DND-41 (cell line): ENCODE measurements at regions not wholly inside any gene's neighbourhood (a gene's known extent, or its start where the extent isn't known, plus 50 kb on each side); places are given as distances from the start of the nearest gene placed in this dataset.
"Not testable (repeated sequence)": the region's sequence is repeated elsewhere in the genome, so short reads cannot be mapped to it uniquely, and the experiment has no call there.

Experiments used
- ATAC-seq: fragments of 200-7000 bp; cut with Tn5 transposase; 3 replicates; pipeline ENCODE4 v1.9.1; 2021; ENCODE audit warnings: low read depth; ENCODE audit not compliant: insufficient read depth
- DNase-seq: peaks from one replicate; pipeline ENCODE4 v3.0.0-alpha.2; 2020
- H2AFZ ChIP-seq: 2 replicates; pipeline ENCODE4 v1.6.0; 2012; ENCODE audit warnings: low read depth, low read length
- H3K27ac ChIP-seq: 2 replicates; pipeline ENCODE4 v1.5.1; 2012; ENCODE audit warnings: low read length, inconsistent platforms
- H3K27me3 ChIP-seq: fragments of 200-600 bp; sonication (generic); 2 replicates; pipeline ENCODE4 v1.6.0; 2012; ENCODE audit warnings: low read length, mild to moderate bottlenecking, inconsistent platforms; ENCODE audit not compliant: insufficient read depth, poor library complexity
- H3K36me3 ChIP-seq: 2 replicates; pipeline ENCODE4 v1.5.1; 2012; ENCODE audit warnings: low read length, inconsistent platforms; ENCODE audit not compliant: insufficient read depth
- H3K4me1 ChIP-seq: 2 replicates; pipeline ENCODE4 v1.5.1; 2012; ENCODE audit warnings: mild to moderate bottlenecking, low read length; ENCODE audit not compliant: insufficient read depth
- H3K4me2 ChIP-seq: 2 replicates; pipeline ENCODE4 v1.6.0; 2012; ENCODE audit warnings: mild to moderate bottlenecking, moderate library complexity, low read length, inconsistent platforms; ENCODE audit not compliant: insufficient read depth
- H3K4me3 ChIP-seq, 2 experiments: fragments of 200-600 bp in 1 of 2; shearing (Covaris generic) in 1 of 2; 2 replicates each; pipeline ENCODE4 v1.5.1; 2012 to 2016; ENCODE audit warnings: inconsistent platforms in 2 of 2, low read length in 2 of 2, mild to moderate bottlenecking in 2 of 2, low read depth in 1 of 2, moderate library complexity in 1 of 2
- H3K79me2 ChIP-seq: 2 replicates; pipeline ENCODE4 v1.6.0; 2012; ENCODE audit warnings: low read length, inconsistent platforms; ENCODE audit not compliant: insufficient read depth
- H3K9ac ChIP-seq: 2 replicates; pipeline ENCODE4 v1.6.0; 2012; ENCODE audit warnings: low read depth, mild to moderate bottlenecking, inconsistent platforms, low read length, moderate library complexity
- H3K9me3 ChIP-seq: 2 replicates; pipeline ENCODE4 v1.5.1; 2012; ENCODE audit warnings: low read length, moderate library complexity, mild to moderate bottlenecking, inconsistent platforms; ENCODE audit not compliant: insufficient read depth, severe bottlenecking
- H4K20me1 ChIP-seq: 2 replicates; pipeline ENCODE4 v1.6.0; 2012; ENCODE audit warnings: low read length; ENCODE audit not compliant: insufficient read depth
- EZH2 ChIP-seq: IDR thresholded peaks from 3 replicates; pipeline ENCODE4 v1.6.1; 2012; ENCODE audit warnings: borderline replicate concordance, low read depth, mild to moderate bottlenecking, moderate library complexity, low read length, inconsistent platforms; ENCODE audit not compliant: severe bottlenecking
- TF ChIP-seq, protein P1 (sequence below): IDR thresholded peaks from 2 replicates; pipeline ENCODE4 v1.5.1; 2012; ENCODE audit warnings: borderline replicate concordance, low read length, moderate library complexity, mild to moderate bottlenecking; ENCODE audit not compliant: poor library complexity, severe bottlenecking; ENCODE audit errors: extremely low read depth

DNA sequence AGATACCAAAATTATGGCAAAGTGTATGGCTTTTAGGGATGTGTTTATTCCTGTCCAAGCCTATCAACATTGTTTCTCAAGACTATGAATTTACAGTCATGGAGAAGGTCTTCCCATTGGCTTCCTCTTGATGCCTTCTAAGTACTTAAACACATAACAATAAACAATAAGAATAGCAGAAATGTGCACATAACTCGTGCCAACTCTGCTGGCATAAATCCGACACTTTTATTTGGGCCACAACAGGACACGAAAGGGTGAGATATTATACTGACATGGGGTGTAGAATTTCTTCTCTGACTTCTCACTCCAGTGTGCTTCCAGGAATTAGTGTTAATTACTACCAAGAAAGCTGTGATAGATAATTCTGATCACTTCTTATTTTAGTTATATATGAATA lies 695.9 kb upstream of the SLC35B3 start:
- no peak for ATAC-seq
- H3K79me2 ChIP-seq = no peaks in the 10 kb centered on the region

GRCh38 chr6:9128970-9129369 lies 693.6 kb upstream of the SLC35B3 start:
- Histone ChIP-seq H3K27me3 (no peaks in the 10 kb centered on the region), H3K9ac (no peak overlapping the region), H3K79me2 (no peaks in the 10 kb centered on the region), H3K9me3 (no peaks in the 10 kb centered on the region), H3K27ac (no peak overlapping the region), H3K36me3 (no peaks in the 10 kb centered on the region), H3K4me2 (no peak overlapping the region), H4K20me1 (no peaks in the 10 kb centered on the region), H3K4me1 (no peaks in the 10 kb centered on the region), H2AFZ (no peak overlapping the region), H3K4me3 (no peak overlapping the region)
- no peak for ATAC-seq
- TF ChIP-seq EZH2 = no peak
- TF ChIP-seq, protein P1, sequence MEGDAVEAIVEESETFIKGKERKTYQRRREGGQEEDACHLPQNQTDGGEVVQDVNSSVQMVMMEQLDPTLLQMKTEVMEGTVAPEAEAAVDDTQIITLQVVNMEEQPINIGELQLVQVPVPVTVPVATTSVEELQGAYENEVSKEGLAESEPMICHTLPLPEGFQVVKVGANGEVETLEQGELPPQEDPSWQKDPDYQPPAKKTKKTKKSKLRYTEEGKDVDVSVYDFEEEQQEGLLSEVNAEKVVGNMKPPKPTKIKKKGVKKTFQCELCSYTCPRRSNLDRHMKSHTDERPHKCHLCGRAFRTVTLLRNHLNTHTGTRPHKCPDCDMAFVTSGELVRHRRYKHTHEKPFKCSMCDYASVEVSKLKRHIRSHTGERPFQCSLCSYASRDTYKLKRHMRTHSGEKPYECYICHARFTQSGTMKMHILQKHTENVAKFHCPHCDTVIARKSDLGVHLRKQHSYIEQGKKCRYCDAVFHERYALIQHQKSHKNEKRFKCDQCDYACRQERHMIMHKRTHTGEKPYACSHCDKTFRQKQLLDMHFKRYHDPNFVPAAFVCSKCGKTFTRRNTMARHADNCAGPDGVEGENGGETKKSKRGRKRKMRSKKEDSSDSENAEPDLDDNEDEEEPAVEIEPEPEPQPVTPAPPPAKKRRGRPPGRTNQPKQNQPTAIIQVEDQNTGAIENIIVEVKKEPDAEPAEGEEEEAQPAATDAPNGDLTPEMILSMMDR = no peak
- no peak for DNase-seq

More for the DNA sequence above, 695.9 kb upstream of the SLC35B3 start:
- Histone ChIP-seq H3K4me1 (no peaks in the 10 kb centered on the region), H3K27me3 (no peaks in the 10 kb centered on the region), H4K20me1 (no peaks in the 10 kb centered on the region), H3K9me3 (no peaks in the 10 kb centered on the region), H3K4me3 (no peak overlapping the region), H2AFZ (no peak overlapping the region), H3K36me3 (no peaks in the 10 kb centered on the region), H3K4me2 (no peak overlapping the region), H3K9ac (no peak overlapping the region), H3K27ac (no peak overlapping the region)
- TF ChIP-seq, protein P1 = no peak
- no peak for TF ChIP-seq EZH2
- no peak for DNase-seq

GRCh38 chr6:9126878-9127560 lies 691.7 kb upstream of the SLC35B3 start:
- H3K79me2 ChIP-seq = no peaks in the 10 kb centered on the region
- no peak overlapping the region for H3K27ac ChIP-seq
- H3K9me3 ChIP-seq = no peaks in the 10 kb centered on the region
- TF ChIP-seq EZH2 = no peak
- TF ChIP-seq, protein P1 = no peak
- ATAC-seq = no peak
- H3K9ac ChIP-seq = no peak overlapping the region
- H4K20me1 ChIP-seq = no peaks in the 10 kb centered on the region
- H3K4me3 ChIP-seq = no peak overlapping the region
- no peak overlapping the region for H2AFZ ChIP-seq
- no peaks in the 10 kb centered on the region for H3K27me3 ChIP-seq
- no peak for DNase-seq
- H3K4me1 ChIP-seq = no peaks in the 10 kb centered on the region
- H3K4me2 ChIP-seq = no peak overlapping the region
- H3K36me3 ChIP-seq = no peaks in the 10 kb centered on the region

DNA sequence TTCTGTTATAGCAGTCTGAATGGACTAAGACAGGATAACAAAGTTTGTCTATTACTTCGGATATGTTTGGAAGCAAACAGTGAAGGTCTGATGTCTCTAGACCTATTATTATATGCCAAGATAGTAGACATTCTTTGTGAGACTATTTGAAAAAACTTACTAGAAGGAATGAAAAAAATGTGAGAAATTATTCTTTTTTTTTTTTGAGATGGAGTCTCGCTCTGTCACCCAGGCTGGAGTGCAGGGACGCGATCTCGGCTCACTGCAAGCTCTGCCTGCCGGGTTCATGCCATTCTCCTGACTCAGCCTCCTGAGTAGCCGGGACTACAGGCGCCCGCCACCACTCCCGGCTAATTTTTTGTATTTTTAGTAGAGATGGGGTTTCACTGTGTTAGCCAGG lies 690.7 kb upstream of the SLC35B3 start:
- not testable (repeated sequence) for H3K36me3 ChIP-seq, H3K9ac ChIP-seq, H3K27ac ChIP-seq, H3K79me2 ChIP-seq, ATAC-seq, H3K4me3 ChIP-seq, H3K4me2 ChIP-seq, H4K20me1 ChIP-seq, H3K27me3 ChIP-seq, H2AFZ ChIP-seq, DNase-seq, H3K4me1 ChIP-seq, H3K9me3 ChIP-seq
